WTC11 (cell line): ENCODE measurements at regions not wholly inside any gene's neighbourhood (a gene's known extent, or its start where the extent isn't known, plus 50 kb on each side); places are given as distances from the start of the nearest gene placed in this dataset.

Experiments
- ATAC-seq: fragments of 200-7000 bp; cut with Tn5 transposase; 2 replicates; pipeline ENCODE4 v1.10.0; 2021; ENCODE audit warnings: mild to moderate bottlenecking, moderate library complexity
- CTCF ChIA-PET: fragments of 300-600 bp; sonication (Branson Sonifier 250); formaldehyde crosslinking; loops from one replicate; lab custom pipeline; 2021; ENCODE audit warnings: antibody characterized with exemption; lab: Charles Lee
- POLR2A ChIA-PET: fragments of 350-600 bp; sonication (Branson Sonifier 250); formaldehyde crosslinking; loops from one replicate; lab custom pipeline; 2021; ENCODE audit warnings: antibody characterized with exemption; lab: Charles Lee
- DNase-seq: peaks from one replicate; pipeline ENCODE4 v3.0.0; 2021; ENCODE audit warnings: low spot score
- H3K27ac Mint-ChIP-seq: 2 replicates; pipeline ENCODE4 v1.8.0; 2021; ENCODE audit warnings: mixed read lengths
- H3K27me3 Mint-ChIP-seq: 2 replicates; pipeline ENCODE4 v1.8.0; 2021; ENCODE audit warnings: low read depth, mild to moderate bottlenecking, moderate library complexity, mixed read lengths
- H3K36me3 Mint-ChIP-seq: 2 replicates; pipeline ENCODE4 v1.8.0; 2021; ENCODE audit warnings: mixed read lengths
- H3K4me1 Mint-ChIP-seq: 2 replicates; pipeline ENCODE4 v1.8.0; 2022; ENCODE audit warnings: mixed read lengths
- H3K4me3 Mint-ChIP-seq: 2 replicates; pipeline ENCODE4 v1.8.0; 2021; ENCODE audit warnings: mild to moderate bottlenecking, moderate library complexity, mixed read lengths
- H3K9me3 Mint-ChIP-seq: 2 replicates; pipeline ENCODE4 v1.8.0; 2021; ENCODE audit warnings: mixed read lengths
- ATF1 ChIP-seq: sonication (generic); formaldehyde crosslinking; IDR thresholded peaks from 2 replicates; pipeline ENCODE4 v1.8.1; 2023; ENCODE audit warnings: mild to moderate bottlenecking, moderate library complexity, missing genetic modification reagents
- CBFB ChIP-seq: sonication (generic); formaldehyde crosslinking; IDR thresholded peaks from 2 replicates; pipeline ENCODE4 v1.8.1; 2022; ENCODE audit warnings: mild to moderate bottlenecking, low read depth, missing genetic modification reagents
- E2F4 ChIP-seq: sonication (generic); formaldehyde crosslinking; IDR thresholded peaks from 2 replicates; pipeline ENCODE4 v1.8.1; 2022; ENCODE audit warnings: low read depth, mild to moderate bottlenecking, moderate library complexity, missing genetic modification reagents, borderline replicate concordance
- ELF4 ChIP-seq: sonication (generic); formaldehyde crosslinking; IDR thresholded peaks from 2 replicates; pipeline ENCODE4 v1.8.1; 2022; ENCODE audit warnings: low read depth, mild to moderate bottlenecking, moderate library complexity, missing genetic modification reagents
- GTF2I ChIP-seq: fragments of 250-450 bp; sonication (Bioruptor Pico); conservative IDR thresholded peaks from 2 replicates; pipeline ENCODE4 v1.4.0; 2021; ENCODE audit warnings: mild to moderate bottlenecking
- JAZF1 ChIP-seq: fragments of 250-450 bp; sonication (Bioruptor Pico); IDR thresholded peaks from 2 replicates; pipeline ENCODE4 v1.9.0; 2021; ENCODE audit warnings: moderate library complexity, mild to moderate bottlenecking, inconsistent platforms
- JUN ChIP-seq: sonication (generic); formaldehyde crosslinking; IDR thresholded peaks from 2 replicates; pipeline ENCODE4 v1.8.0; 2023; ENCODE audit warnings: mild to moderate bottlenecking, missing genetic modification reagents
- KAT7 ChIP-seq: sonication (generic); formaldehyde crosslinking; IDR thresholded peaks from 2 replicates; pipeline ENCODE4 v1.8.1; 2023; ENCODE audit warnings: missing genetic modification reagents, mild to moderate bottlenecking, borderline replicate concordance
- MLX ChIP-seq: sonication (generic); formaldehyde crosslinking; IDR thresholded peaks from 2 replicates; pipeline ENCODE4 v1.8.1; 2023; ENCODE audit warnings: mild to moderate bottlenecking, missing genetic modification reagents, moderate library complexity
- PREB ChIP-seq: sonication (generic); formaldehyde crosslinking; IDR thresholded peaks from 2 replicates; pipeline ENCODE4 v1.8.1; 2022; ENCODE audit warnings: mild to moderate bottlenecking, missing genetic modification reagents, moderate library complexity, borderline replicate concordance
- USF1 ChIP-seq: sonication (generic); formaldehyde crosslinking; IDR thresholded peaks from 2 replicates; pipeline ENCODE4 v1.8.0; 2022; ENCODE audit warnings: mild to moderate bottlenecking, missing genetic modification reagents
- ZNF317 ChIP-seq: sonication (generic); formaldehyde crosslinking; IDR thresholded peaks from 2 replicates; pipeline ENCODE4 v1.8.1; 2023; ENCODE audit warnings: low read depth, mild to moderate bottlenecking, moderate library complexity, missing genetic modification reagents, borderline replicate concordance
- ZNF423 ChIP-seq: fragments of 250-450 bp; sonication (Bioruptor Pico); IDR thresholded peaks from 2 replicates; pipeline ENCODE4 v2.1.2; 2022; ENCODE audit warnings: mild to moderate bottlenecking, moderate library complexity
- TF ChIP-seq, protein P1 (sequence below): sonication (generic); formaldehyde crosslinking; IDR thresholded peaks from 2 replicates; pipeline ENCODE4 v1.8.0; 2022; ENCODE audit warnings: mild to moderate bottlenecking, missing genetic modification reagents
- TF ChIP-seq, protein P2 (sequence below): fragments of 200-600 bp; IDR thresholded peaks from 2 replicates; pipeline ENCODE4 v1.8.0; 2022; ENCODE audit warnings: antibody characterized with exemption
- TF ChIP-seq, protein P3 (sequence below): fragments of 250-450 bp; sonication (Bioruptor Pico); IDR thresholded peaks from 2 replicates; pipeline ENCODE4 v1.9.0; 2021; ENCODE audit warnings: mild to moderate bottlenecking, borderline replicate concordance

- TF ChIP-seq MLX (CRISPR knock-in tag) (no peak), ZNF317 (CRISPR knock-in tag) (no peak)
Measured at GRCh38 chr7:12898004-12898403, 210.6 kb downstream of the ARL4A start (continued).

GRCh38 chr7:12898620-12899019 is 211.2 kb downstream of the ARL4A start:
- DNase-seq, result no peak
- Mint-ChIP-seq H3K4me3 (no peak overlapping the region), H3K36me3 (no peaks in the 10 kb centered on the region), H3K9me3 (peaks cover 7% of the 10 kb centered on the region), H3K4me1 (peaks cover 10% of the 10 kb centered on the region), H3K27me3 (no peaks in the 10 kb centered on the region), H3K27ac (no peak overlapping the region)
- POLR2A ChIA-PET, result no interaction called here
- CTCF ChIA-PET, result interaction anchor here (0.8 kb wide), 1 partner anchor 212 kb away, joined by 3 read pairs; no protein-coding TSS in a partner anchor
- no peak for ATAC-seq
- TF ChIP-seq CBFB (no peak), ELF4 (CRISPR knock-in tag) (no peak), JUN (CRISPR knock-in tag) (no peak), ZNF317 (CRISPR knock-in tag) (no peak), PREB (no peak), KAT7 (CRISPR knock-in tag) (no peak), GTF2I (CRISPR knock-in tag) (no peak), JAZF1 (CRISPR knock-in tag) (no peak), ATF1 (no peak), ZNF423 (CRISPR knock-in tag) (no peak)
- TF ChIP-seq, protein P1, sequence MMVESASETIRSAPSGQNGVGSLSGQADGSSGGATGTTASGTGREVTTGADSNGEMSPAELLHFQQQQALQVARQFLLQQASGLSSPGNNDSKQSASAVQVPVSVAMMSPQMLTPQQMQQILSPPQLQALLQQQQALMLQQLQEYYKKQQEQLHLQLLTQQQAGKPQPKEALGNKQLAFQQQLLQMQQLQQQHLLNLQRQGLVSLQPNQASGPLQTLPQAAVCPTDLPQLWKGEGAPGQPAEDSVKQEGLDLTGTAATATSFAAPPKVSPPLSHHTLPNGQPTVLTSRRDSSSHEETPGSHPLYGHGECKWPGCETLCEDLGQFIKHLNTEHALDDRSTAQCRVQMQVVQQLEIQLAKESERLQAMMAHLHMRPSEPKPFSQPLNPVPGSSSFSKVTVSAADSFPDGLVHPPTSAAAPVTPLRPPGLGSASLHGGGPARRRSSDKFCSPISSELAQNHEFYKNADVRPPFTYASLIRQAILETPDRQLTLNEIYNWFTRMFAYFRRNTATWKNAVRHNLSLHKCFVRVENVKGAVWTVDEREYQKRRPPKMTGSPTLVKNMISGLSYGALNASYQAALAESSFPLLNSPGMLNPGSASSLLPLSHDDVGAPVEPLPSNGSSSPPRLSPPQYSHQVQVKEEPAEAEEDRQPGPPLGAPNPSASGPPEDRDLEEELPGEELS (CRISPR knock-in tag), result no peak
- TF ChIP-seq, protein P2, sequence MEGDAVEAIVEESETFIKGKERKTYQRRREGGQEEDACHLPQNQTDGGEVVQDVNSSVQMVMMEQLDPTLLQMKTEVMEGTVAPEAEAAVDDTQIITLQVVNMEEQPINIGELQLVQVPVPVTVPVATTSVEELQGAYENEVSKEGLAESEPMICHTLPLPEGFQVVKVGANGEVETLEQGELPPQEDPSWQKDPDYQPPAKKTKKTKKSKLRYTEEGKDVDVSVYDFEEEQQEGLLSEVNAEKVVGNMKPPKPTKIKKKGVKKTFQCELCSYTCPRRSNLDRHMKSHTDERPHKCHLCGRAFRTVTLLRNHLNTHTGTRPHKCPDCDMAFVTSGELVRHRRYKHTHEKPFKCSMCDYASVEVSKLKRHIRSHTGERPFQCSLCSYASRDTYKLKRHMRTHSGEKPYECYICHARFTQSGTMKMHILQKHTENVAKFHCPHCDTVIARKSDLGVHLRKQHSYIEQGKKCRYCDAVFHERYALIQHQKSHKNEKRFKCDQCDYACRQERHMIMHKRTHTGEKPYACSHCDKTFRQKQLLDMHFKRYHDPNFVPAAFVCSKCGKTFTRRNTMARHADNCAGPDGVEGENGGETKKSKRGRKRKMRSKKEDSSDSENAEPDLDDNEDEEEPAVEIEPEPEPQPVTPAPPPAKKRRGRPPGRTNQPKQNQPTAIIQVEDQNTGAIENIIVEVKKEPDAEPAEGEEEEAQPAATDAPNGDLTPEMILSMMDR, result no peak
- TF ChIP-seq, all 79 proteins: peak for 0

DNA sequence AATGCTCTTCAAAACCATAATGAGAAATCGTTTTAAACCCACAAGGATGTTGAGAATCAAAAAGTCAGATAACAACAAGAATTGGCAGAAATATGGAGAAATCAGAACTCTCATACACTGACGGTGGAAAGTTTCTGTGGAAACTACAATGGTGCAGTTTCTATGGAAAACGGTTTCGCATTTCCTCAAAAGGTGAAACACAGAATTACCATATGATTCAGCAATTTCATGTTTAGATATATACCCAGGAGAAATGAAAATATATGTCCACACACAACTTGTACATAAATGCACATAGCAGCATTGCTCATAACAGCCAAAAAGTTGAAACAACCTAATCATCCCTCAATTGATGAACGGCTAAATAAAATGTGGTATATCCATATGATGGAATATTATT is 218.2 kb downstream of the ARL4A start:
- TF ChIP-seq, protein P3, sequence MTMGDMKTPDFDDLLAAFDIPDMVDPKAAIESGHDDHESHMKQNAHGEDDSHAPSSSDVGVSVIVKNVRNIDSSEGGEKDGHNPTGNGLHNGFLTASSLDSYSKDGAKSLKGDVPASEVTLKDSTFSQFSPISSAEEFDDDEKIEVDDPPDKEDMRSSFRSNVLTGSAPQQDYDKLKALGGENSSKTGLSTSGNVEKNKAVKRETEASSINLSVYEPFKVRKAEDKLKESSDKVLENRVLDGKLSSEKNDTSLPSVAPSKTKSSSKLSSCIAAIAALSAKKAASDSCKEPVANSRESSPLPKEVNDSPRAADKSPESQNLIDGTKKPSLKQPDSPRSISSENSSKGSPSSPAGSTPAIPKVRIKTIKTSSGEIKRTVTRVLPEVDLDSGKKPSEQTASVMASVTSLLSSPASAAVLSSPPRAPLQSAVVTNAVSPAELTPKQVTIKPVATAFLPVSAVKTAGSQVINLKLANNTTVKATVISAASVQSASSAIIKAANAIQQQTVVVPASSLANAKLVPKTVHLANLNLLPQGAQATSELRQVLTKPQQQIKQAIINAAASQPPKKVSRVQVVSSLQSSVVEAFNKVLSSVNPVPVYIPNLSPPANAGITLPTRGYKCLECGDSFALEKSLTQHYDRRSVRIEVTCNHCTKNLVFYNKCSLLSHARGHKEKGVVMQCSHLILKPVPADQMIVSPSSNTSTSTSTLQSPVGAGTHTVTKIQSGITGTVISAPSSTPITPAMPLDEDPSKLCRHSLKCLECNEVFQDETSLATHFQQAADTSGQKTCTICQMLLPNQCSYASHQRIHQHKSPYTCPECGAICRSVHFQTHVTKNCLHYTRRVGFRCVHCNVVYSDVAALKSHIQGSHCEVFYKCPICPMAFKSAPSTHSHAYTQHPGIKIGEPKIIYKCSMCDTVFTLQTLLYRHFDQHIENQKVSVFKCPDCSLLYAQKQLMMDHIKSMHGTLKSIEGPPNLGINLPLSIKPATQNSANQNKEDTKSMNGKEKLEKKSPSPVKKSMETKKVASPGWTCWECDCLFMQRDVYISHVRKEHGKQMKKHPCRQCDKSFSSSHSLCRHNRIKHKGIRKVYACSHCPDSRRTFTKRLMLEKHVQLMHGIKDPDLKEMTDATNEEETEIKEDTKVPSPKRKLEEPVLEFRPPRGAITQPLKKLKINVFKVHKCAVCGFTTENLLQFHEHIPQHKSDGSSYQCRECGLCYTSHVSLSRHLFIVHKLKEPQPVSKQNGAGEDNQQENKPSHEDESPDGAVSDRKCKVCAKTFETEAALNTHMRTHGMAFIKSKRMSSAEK (CRISPR knock-in tag), result no peak
- TF ChIP-seq JUN (CRISPR knock-in tag), result no peak
- no peak for TF ChIP-seq USF1 (CRISPR knock-in tag)
- no peak for TF ChIP-seq E2F4 (CRISPR knock-in tag)
- CTCF ChIA-PET, result no interaction called here
- no peak for DNase-seq
- no peak overlapping the region; the same call in 1 of the 2 replicates for H3K27ac Mint-ChIP-seq
- POLR2A ChIA-PET, result no interaction called here
- no peak for ATAC-seq
- peaks cover 3% of the 10 kb centered on the region; the same call in 1 of the 2 replicates for H3K4me1 Mint-ChIP-seq
- H3K4me3 Mint-ChIP-seq, result no peak overlapping the region
- no peaks in the 10 kb centered on the region for H3K36me3 Mint-ChIP-seq
- no peaks in the 10 kb centered on the region for H3K27me3 Mint-ChIP-seq
- no peaks in the 10 kb centered on the region for H3K9me3 Mint-ChIP-seq
